GM12874 (cell line): ENCODE measurements at regions not wholly inside any gene's neighbourhood (a gene's known extent, or its start where the extent isn't known, plus 50 kb on each side); places are given as distances from the start of the nearest gene placed in this dataset.

Experiments
- CTCF ChIP-seq: IDR thresholded peaks from 2 replicates; pipeline ENCODE4 v1.5.1; 2011; ENCODE audit warnings: low read depth, mild to moderate bottlenecking, control low read depth, low read length, moderate library complexity; ENCODE audit not compliant: insufficient read depth

DNA sequence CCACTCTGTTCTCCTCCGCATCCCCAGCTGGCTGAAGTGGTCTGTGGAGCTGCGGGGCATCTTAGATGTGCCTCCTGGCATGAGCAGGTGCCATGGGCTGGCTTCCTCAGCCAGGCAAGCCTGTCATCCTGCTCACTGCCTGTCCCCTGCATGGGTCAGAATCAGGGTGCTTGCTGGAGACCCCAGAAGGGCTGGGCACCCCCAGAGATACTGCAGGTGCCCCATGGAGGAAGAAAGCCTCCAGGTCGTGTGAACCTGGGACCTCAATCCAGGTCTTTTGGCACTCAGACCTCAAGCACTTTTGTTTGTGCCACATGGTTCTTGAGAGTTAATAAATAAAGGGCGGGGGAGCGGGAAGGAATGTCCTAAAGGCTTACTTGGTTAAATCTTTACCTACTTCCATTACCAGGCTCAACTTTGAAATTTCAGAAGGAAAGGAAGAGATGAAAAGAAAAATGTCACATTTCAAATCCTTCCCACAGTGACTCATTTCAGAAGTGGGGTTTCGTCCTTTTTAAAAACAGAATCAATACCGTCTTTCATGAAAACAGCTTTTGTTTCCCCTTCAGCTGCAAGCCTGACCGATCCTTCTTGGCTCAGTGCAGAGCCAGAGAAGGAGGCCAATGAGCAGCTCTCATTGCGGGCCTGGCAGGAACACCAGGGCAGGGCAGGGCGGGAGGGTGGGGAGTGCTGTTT lies 69.9 kb downstream of the RHOB start:
- no peak for TF ChIP-seq CTCF

GRCh38 chr2:20519309-20519708 lies 72.4 kb downstream of the RHOB start:
- no peak for TF ChIP-seq CTCF

- no peak for TF ChIP-seq CTCF
These were observed 73.3 kb downstream of the RHOB start for GRCh38 chr2:20520128-20520527.

DNA sequence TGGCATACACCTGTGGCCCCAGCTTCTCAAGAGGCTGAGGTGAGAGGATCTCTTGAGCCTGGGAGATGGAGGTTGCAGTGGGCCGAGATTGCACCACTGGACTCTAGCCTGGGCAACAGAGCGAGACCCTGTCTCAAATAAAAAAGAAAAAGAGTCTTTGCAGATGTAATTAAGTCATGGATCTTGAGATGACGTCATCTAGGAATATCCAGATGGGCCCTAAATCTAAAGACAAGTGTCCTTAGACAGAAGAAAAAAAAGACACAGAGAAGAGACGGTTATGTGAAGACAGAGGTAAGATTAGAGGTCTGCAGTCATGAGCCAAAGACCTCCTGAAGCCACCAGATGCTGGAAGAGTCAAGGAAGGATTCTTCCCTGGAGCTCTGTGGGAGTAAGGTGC lies 74.3 kb downstream of the RHOB start:
- no peak for TF ChIP-seq CTCF

GRCh38 chr2:20521682-20522189 lies 74.9 kb downstream of the RHOB start:
- TF ChIP-seq CTCF, result no peak

- TF ChIP-seq CTCF, result no peak
These were observed 76.4 kb downstream of the RHOB start for GRCh38 chr2:20523073-20523798.

DNA sequence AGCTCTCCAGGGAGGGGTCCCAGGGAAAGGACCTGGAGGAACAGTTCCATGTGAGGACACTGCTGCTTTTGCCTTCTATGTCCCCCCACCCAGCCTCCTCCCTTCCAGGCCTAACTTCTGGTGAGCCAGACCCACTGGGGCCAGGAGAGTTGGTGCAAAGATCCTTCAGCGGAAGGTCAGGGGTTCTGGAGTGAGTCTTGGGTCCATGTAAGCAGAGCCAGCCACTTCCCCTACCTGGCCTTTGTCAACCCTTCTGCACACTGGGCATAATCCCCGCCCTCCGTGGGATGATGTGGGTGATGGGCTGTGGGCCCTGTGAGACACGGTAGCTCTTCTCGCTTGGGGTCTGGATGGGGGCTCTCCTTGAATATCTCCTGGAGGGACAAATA lies 76.9 kb downstream of the RHOB start:
- no peak for TF ChIP-seq CTCF
